OCI-LY3 (cell line): ENCODE measurements at regions not wholly inside any gene's neighbourhood (a gene's known extent, or its start where the extent isn't known, plus 50 kb on each side); places are given as distances from the start of the nearest gene placed in this dataset.

Source experiments
- H2AFZ ChIP-seq: fragments of 200-600, 300-600 bp; shearing (Covaris generic); 2 replicates; pipeline ENCODE4 v1.6.0; 2014; ENCODE audit warnings: antibody characterized with exemption, low read depth, low read length
- H3K27ac ChIP-seq: fragments of 200-600, 300-600 bp; sonication (generic); 2 replicates; pipeline ENCODE4 v1.5.1; 2014; ENCODE audit warnings: mild to moderate bottlenecking, low read length, moderate library complexity, mixed read lengths
- H3K27me3 ChIP-seq: fragments of 200-600, 300-600 bp; sonication (generic); 2 replicates; pipeline ENCODE4 v1.6.1; 2014; ENCODE audit warnings: low read depth, low read length, mixed read lengths
- H3K36me3 ChIP-seq: fragments of 200-600, 300-600 bp; sonication (generic); replicated peaks from 2 replicates; pipeline ENCODE3; 2014; ENCODE audit warnings: low read depth, low read length, mixed read lengths
- H3K4me1 ChIP-seq: fragments of 300-600, 200-600 bp; sonication (generic); 2 replicates; pipeline ENCODE4 v1.6.1; 2014; ENCODE audit warnings: low read length, mixed read lengths
- H3K4me2 ChIP-seq: fragments of 200-600, 300-600 bp; sonication (generic); 2 replicates; pipeline ENCODE4 v1.6.1; 2014; ENCODE audit warnings: low read length, mixed read lengths
- H3K4me3 ChIP-seq: fragments of 300-600, 200-600 bp; sonication (generic); 2 replicates; pipeline ENCODE4 v1.5.1; 2014; ENCODE audit warnings: antibody characterized with exemption, mild to moderate bottlenecking, low read length, moderate library complexity
- H3K79me2 ChIP-seq: fragments of 300-600, 200-600 bp; shearing (Covaris generic); 2 replicates; pipeline ENCODE4 v1.6.1; 2014; ENCODE audit warnings: mild to moderate bottlenecking, low read length, mixed read lengths
- H3K9ac ChIP-seq: fragments of 300-600, 200-600 bp; shearing (Covaris generic); 2 replicates; pipeline ENCODE4 v1.6.0; 2014; ENCODE audit warnings: mild to moderate bottlenecking, low read length, moderate library complexity
- H3K9me3 ChIP-seq: fragments of 200-600, 300-600 bp; shearing (Covaris generic); 2 replicates; pipeline ENCODE4 v1.6.1; 2014; ENCODE audit warnings: low read length, mixed read lengths; ENCODE audit not compliant: insufficient read depth
- H4K20me1 ChIP-seq: fragments of 200-600, 300-600 bp; sonication (generic); 2 replicates; pipeline ENCODE4 v1.6.1; 2016; ENCODE audit warnings: low read length, mixed read lengths; ENCODE audit not compliant: insufficient read depth
- CTCF ChIP-seq: fragments of 200-600, 300-600 bp; sonication (generic); IDR thresholded peaks from 2 replicates; pipeline ENCODE4 v1.5.1; 2014; ENCODE audit warnings: antibody characterized with exemption, low read length, low read depth
- EZH2phosphoT487 ChIP-seq: fragments of 200-600 bp; shearing (Covaris generic); IDR thresholded peaks from 2 replicates; pipeline ENCODE4 v1.6.1; 2018; ENCODE audit warnings: antibody characterized with exemption, mixed run types, low read depth

GRCh38 chr9:118362123-118362522 is 657.9 kb downstream of the TLR4 start:
- H3K4me3 ChIP-seq, result no peak overlapping the region
- H4K20me1 ChIP-seq, result no peaks in the 10 kb centered on the region
- no peaks in the 10 kb centered on the region for H3K27me3 ChIP-seq
- H3K9me3 ChIP-seq, result no peaks in the 10 kb centered on the region
- no peaks in the 10 kb centered on the region for H3K79me2 ChIP-seq
- no peak overlapping the region for H2AFZ ChIP-seq
- H3K4me1 ChIP-seq, result peaks cover 3% of the 10 kb centered on the region; the same call in 1 of the 2 replicates
- TF ChIP-seq CTCF (no peak), EZH2phosphoT487 (no peak)
- no peak overlapping the region for H3K27ac ChIP-seq
- H3K4me2 ChIP-seq, result no peak overlapping the region
- no peaks in the 10 kb centered on the region for H3K36me3 ChIP-seq
- no peak overlapping the region for H3K9ac ChIP-seq

GRCh38 chr9:118362596-118362995 is 658.4 kb downstream of the TLR4 start:
- Histone ChIP-seq H3K4me2 (no peak overlapping the region), H3K27ac (no peak overlapping the region), H3K9ac (no peak overlapping the region), H3K36me3 (no peaks in the 10 kb centered on the region), H3K9me3 (no peaks in the 10 kb centered on the region), H3K27me3 (no peaks in the 10 kb centered on the region), H2AFZ (no peak overlapping the region), H3K4me3 (no peak overlapping the region), H3K4me1 (peaks cover 7% of the 10 kb centered on the region; the same call in 1 of the 2 replicates), H4K20me1 (no peaks in the 10 kb centered on the region), H3K79me2 (no peaks in the 10 kb centered on the region)
- TF ChIP-seq EZH2phosphoT487 (no peak), CTCF (no peak)

GRCh38 chr9:118364266-118365106 is 660.3 kb downstream of the TLR4 start:
- Histone ChIP-seq H3K36me3 (no peaks in the 10 kb centered on the region), H4K20me1 (no peaks in the 10 kb centered on the region), H3K9ac (no peak overlapping the region), H3K27me3 (no peaks in the 10 kb centered on the region), H3K4me2 (no peak overlapping the region), H3K27ac (no peak overlapping the region), H3K79me2 (no peaks in the 10 kb centered on the region), H2AFZ (no peak overlapping the region), H3K9me3 (no peaks in the 10 kb centered on the region), H3K4me3 (no peak overlapping the region), H3K4me1 (peaks cover 8% of the 10 kb centered on the region; the same call in 1 of the 2 replicates)
- TF ChIP-seq EZH2phosphoT487 (no peak), CTCF (no peak)

GRCh38 chr9:118366228-118366627 is 662.0 kb downstream of the TLR4 start:
- Histone ChIP-seq H3K9me3 (no peaks in the 10 kb centered on the region), H3K4me1 (peaks cover 8% of the 10 kb centered on the region; the same call in 1 of the 2 replicates), H3K4me2 (no peak overlapping the region), H3K27me3 (no peaks in the 10 kb centered on the region), H3K36me3 (no peaks in the 10 kb centered on the region), H4K20me1 (no peaks in the 10 kb centered on the region), H3K4me3 (no peak overlapping the region), H3K27ac (no peak overlapping the region), H3K9ac (no peak overlapping the region), H2AFZ (no peak overlapping the region), H3K79me2 (no peaks in the 10 kb centered on the region)
- no peak for TF ChIP-seq CTCF
